H1 (cell line): ENCODE measurements at regions not wholly inside any gene's neighbourhood (a gene's known extent, or its start where the extent isn't known, plus 50 kb on each side); places are given as distances from the start of the nearest gene placed in this dataset.

ENCODE experiments used
- CHD2 ChIP-seq: IDR thresholded peaks from 2 replicates; pipeline ENCODE4 v1.6.1; 2012; ENCODE audit warnings: low read length, improper control_type of control experiment
- RFX5 ChIP-seq: IDR thresholded peaks from 2 replicates; pipeline ENCODE4 v1.6.1; 2011; ENCODE audit warnings: low read depth, low read length, improper control_type of control experiment, borderline replicate concordance
- TEAD4 ChIP-seq: IDR thresholded peaks from 2 replicates; pipeline ENCODE4 v1.6.1; 2012; ENCODE audit warnings: low read depth, low read length, inconsistent platforms, mixed read lengths
- ZNF274 ChIP-seq: IDR thresholded peaks from 2 replicates; pipeline ENCODE4 v1.7.0; 2012; ENCODE audit warnings: low read length, borderline replicate concordance; ENCODE audit errors: extremely low read depth

- TF ChIP-seq RFX5 (no peak), CHD2 (no peak), TEAD4 (no peak), ZNF274 (no peak)
These were observed 292.0 kb upstream of the JARID2 start (continued) for GRCh38 chr6:14953836-14954235.
